ENCODE measurements at regions not wholly inside any gene's neighbourhood (a gene's known extent, or its start where the extent isn't known, plus 50 kb on each side); places are given as distances from the start of the nearest gene placed in this dataset.

- no peak for TF ChIP-seq CTCF (IDR thresholded peaks at IDR 0.05)
- TF ChIP-seq POLR2A (IDR thresholded peaks at IDR 0.05): no peak
Observed at GRCh38 chr4:115883231-115883630, 769.8 kb upstream of the NDST4 start.
